Caki2 (cell line): ENCODE measurements at regions not wholly inside any gene's neighbourhood (a gene's known extent, or its start where the extent isn't known, plus 50 kb on each side); places are given as distances from the start of the nearest gene placed in this dataset.
"Not testable (repeated sequence)": the region's sequence is repeated elsewhere in the genome, so short reads cannot be mapped to it uniquely, and the experiment has no call there.

ENCODE experiments used
- DNase-seq: peaks from one replicate; pipeline ENCODE4 v3.0.0-alpha.2; 2015; ENCODE audit warnings: low read depth
- in situ Hi-C: cut with HindIII; loops from 2 replicates; pipeline ENCODE4 v1.10.0; 2016; ENCODE audit warnings: low sequenced_read_pairs, low pct_unique_long_range_greater_than_20kb, mixed read lengths

- no peak for DNase-seq
- in situ Hi-C loops, result no loop called here
Measured at GRCh38 chr4:103499094-103499493, 220.7 kb downstream of the TACR3 start.

- DNase-seq, result no peak
- in situ Hi-C loops, result no loop called here
Measured at GRCh38 chr4:103498161-103499070, 221.4 kb downstream of the TACR3 start.

GRCh38 chr4:103497692-103498091, 222.1 kb downstream of the TACR3 start:
- no peak for DNase-seq
- in situ Hi-C loops, result no loop called here

- no peak for DNase-seq
- in situ Hi-C loops, result no loop called here
Measured at GRCh38 chr4:103496800-103497199, 223.0 kb downstream of the TACR3 start.

GRCh38 chr4:103493450-103494159, 226.2 kb downstream of the TACR3 start:
- in situ Hi-C loops, result no loop called here

GRCh38 chr4:103485296-103485695, 234.5 kb downstream of the TACR3 start:
- DNase-seq, in situ Hi-C loops: not testable (repeated sequence)

More at GRCh38 chr4:103493450-103494159, 226.2 kb downstream of the TACR3 start:
- DNase-seq, result no peak

- in situ Hi-C loops, result no loop called here
- DNase-seq, result no peak
Measured at GRCh38 chr4:103484521-103484920, 235.3 kb downstream of the TACR3 start.

- DNase-seq, result no peak
- in situ Hi-C loops, result no loop called here
Measured at GRCh38 chr4:103482893-103483292, 236.9 kb downstream of the TACR3 start.

- DNase-seq, result no peak
- in situ Hi-C loops, result no loop called here
Measured at GRCh38 chr4:103482471-103482870, 237.3 kb downstream of the TACR3 start.

- in situ Hi-C loops, result no loop called here
- no peak for DNase-seq
Measured at GRCh38 chr4:103478734-103479133, 241.1 kb downstream of the TACR3 start.

GRCh38 chr4:103478210-103478609, 241.6 kb downstream of the TACR3 start:
- no peak for DNase-seq
- in situ Hi-C loops, result no loop called here

- in situ Hi-C loops, result no loop called here
Measured at GRCh38 chr4:103457566-103457965, 259.4 kb upstream of the CENPE start.

GRCh38 chr4:103451341-103451740, 253.2 kb upstream of the CENPE start:
- in situ Hi-C loops, result no loop called here
- DNase-seq, result no peak

More at GRCh38 chr4:103457566-103457965, 259.4 kb upstream of the CENPE start:
- no peak for DNase-seq

- in situ Hi-C loops, result no loop called here
- DNase-seq, result no peak
Measured at GRCh38 chr4:103450693-103451092, 252.6 kb upstream of the CENPE start.

- in situ Hi-C loops, result no loop called here
Measured at GRCh38 chr4:103449296-103450023, 251.3 kb upstream of the CENPE start.

GRCh38 chr4:103445377-103445776, 247.2 kb upstream of the CENPE start:
- DNase-seq, result no peak
- in situ Hi-C loops, result no loop called here

More at GRCh38 chr4:103449296-103450023, 251.3 kb upstream of the CENPE start:
- DNase-seq, result no peak

GRCh38 chr4:103443324-103443723, 245.2 kb upstream of the CENPE start:
- in situ Hi-C loops, result no loop called here
- no peak for DNase-seq

GRCh38 chr4:103429283-103429682, 231.1 kb upstream of the CENPE start:
- no peak for DNase-seq
- in situ Hi-C loops, result no loop called here

- in situ Hi-C loops, result no loop called here
- no peak for DNase-seq
Measured at GRCh38 chr4:103425406-103425805, 227.3 kb upstream of the CENPE start.
